ENCODE measurements at regions not wholly inside any gene's neighbourhood (a gene's known extent, or its start where the extent isn't known, plus 50 kb on each side); places are given as distances from the start of the nearest gene placed in this dataset.

- Histone ChIP-seq H3K36me3 (ENCODE audit: low read depth, missing control alignments) (no peaks in the 10 kb centered on the region), H3K27me3 (no peaks in the 10 kb centered on the region), H3K4me3 (no peak overlapping the region), H3K27ac (no peak overlapping the region), H3K4me1 (no peaks in the 10 kb centered on the region), H3K9me3 (no peaks in the 10 kb centered on the region)
- no peak for DNase-seq
- TF ChIP-seq CTCF (IDR thresholded peaks at IDR 0.05) (no peak), POLR2A (IDR thresholded peaks at IDR 0.05) (no peak)
- intact Hi-C loops (cut with DNase I; ENCODE audit: low total_unique reads), result no loop called here
- WGBS, 2 donors, result 70 to 74% methylated on average over 3 of the region's 3 CpGs
Observed at GRCh38 chr17:55668312-55668920, 54.2 kb downstream of the TMEM100 start.

GRCh38 chr17:55666806-55667205 is 55.9 kb downstream of the TMEM100 start:
- 84 to 92% methylated on average over 2 of the region's 2 CpGs for WGBS, 2 donors
- TF ChIP-seq POLR2A (IDR thresholded peaks at IDR 0.05) (no peak), CTCF (IDR thresholded peaks at IDR 0.05) (no peak)
- DNase-seq, result no peak
- H3K4me1 ChIP-seq, result no peaks in the 10 kb centered on the region
- H3K9me3 ChIP-seq, result no peaks in the 10 kb centered on the region
- no peaks in the 10 kb centered on the region for H3K36me3 ChIP-seq (ENCODE audit: low read depth, missing control alignments)
- no peaks in the 10 kb centered on the region for H3K27me3 ChIP-seq
- H3K4me3 ChIP-seq, result no peak overlapping the region
- no peak overlapping the region for H3K27ac ChIP-seq
- intact Hi-C loops (cut with DNase I; ENCODE audit: low total_unique reads), result no loop called here

- H3K9me3 ChIP-seq, result no peaks in the 10 kb centered on the region
- no peaks in the 10 kb centered on the region for H3K36me3 ChIP-seq (ENCODE audit: low read depth, missing control alignments)
- no peaks in the 10 kb centered on the region for H3K4me1 ChIP-seq
- no peak overlapping the region for H3K27ac ChIP-seq
- no peak overlapping the region for H3K4me3 ChIP-seq
- TF ChIP-seq CTCF (IDR thresholded peaks at IDR 0.05), result no peak
- TF ChIP-seq POLR2A (IDR thresholded peaks at IDR 0.05), result no peak
- DNase-seq, result no peak
- H3K27me3 ChIP-seq, result no peaks in the 10 kb centered on the region
- 81 to 83% methylated on average over 3 of the region's 3 CpGs for WGBS, 2 donors
- intact Hi-C loops (cut with DNase I; ENCODE audit: low total_unique reads), result no loop called here
Observed at GRCh38 chr17:55664287-55664686, 58.4 kb downstream of the TMEM100 start.

- DNase-seq, result no peak
- intact Hi-C loops (cut with DNase I; ENCODE audit: low total_unique reads), result no loop called here
- H3K4me3 ChIP-seq, result no peak overlapping the region
- no peaks in the 10 kb centered on the region for H3K4me1 ChIP-seq
- H3K36me3 ChIP-seq (ENCODE audit: low read depth, missing control alignments), result no peaks in the 10 kb centered on the region
- TF ChIP-seq POLR2A (IDR thresholded peaks at IDR 0.05), result no peak
- no peak for TF ChIP-seq CTCF (IDR thresholded peaks at IDR 0.05)
- no peaks in the 10 kb centered on the region for H3K9me3 ChIP-seq
- no peak overlapping the region for H3K27ac ChIP-seq
- no peaks in the 10 kb centered on the region for H3K27me3 ChIP-seq
Observed at GRCh38 chr17:55663400-55663799, 59.3 kb downstream of the TMEM100 start.
